ENCODE measurements at regions not wholly inside any gene's neighbourhood (a gene's known extent, or its start where the extent isn't known, plus 50 kb on each side); places are given as distances from the start of the nearest gene placed in this dataset.

GRCh38 chr18:24584813-24585212, 124.4 kb downstream of the HRH4 start:
- Histone ChIP-seq H3K4me1 (ENCODE audit: control insufficient read depth in 4 of 4, insufficient read depth in 4 of 4, low read length in 3 of 4) (no peaks in the 10 kb centered on the region), H3K27me3 (ENCODE audit: control insufficient read depth in 4 of 4, insufficient read depth in 4 of 4, low read length in 3 of 4) (peaks cover 0 to 10% (median 0%) of the 10 kb centered on the region in 4 donors), H3K27ac (ENCODE audit: low read depth in 1 of 2, low read length in 2 of 2) (no peak overlapping the region), H3K4me3 (ENCODE audit: low read depth in 1 of 3, low read length in 3 of 3) (no peak overlapping the region), H3K9me3 (ENCODE audit: control insufficient read depth in 4 of 4, low read length in 3 of 4) (no peaks in the 10 kb centered on the region), H3K9ac (ENCODE audit: low read depth in 1 of 2, low read length in 2 of 2) (no peak overlapping the region), H3K36me3 (ENCODE audit: control insufficient read depth in 4 of 4, insufficient read depth in 3 of 4, low read depth in 1 of 4, low read length in 3 of 4) (no peaks in the 10 kb centered on the region)
- TF ChIP-seq HNF4A (conservative IDR thresholded peaks at IDR 0.05) (no peak), RAD21 (IDR thresholded peaks at IDR 0.05) (no peak), GABPA (IDR thresholded peaks at IDR 0.05 in 1 of 2, conservative IDR thresholded peaks at IDR 0.05 in 1 of 2) (no peak), EGR1 (IDR thresholded peaks at IDR 0.05; ENCODE audit: low read depth in 2 of 2) (no peak), FOXA1 (IDR thresholded peaks at IDR 0.05) (no peak), REST (IDR thresholded peaks at IDR 0.05) (no peak), SP1 (IDR thresholded peaks at IDR 0.05) (no peak), RXRA (IDR thresholded peaks at IDR 0.05) (no peak), TAF1 (conservative IDR thresholded peaks at IDR 0.05) (no peak), YY1 (IDR thresholded peaks at IDR 0.05) (no peak), HNF4G (IDR thresholded peaks at IDR 0.05) (no peak)
- TF ChIP-seq, protein P1, sequence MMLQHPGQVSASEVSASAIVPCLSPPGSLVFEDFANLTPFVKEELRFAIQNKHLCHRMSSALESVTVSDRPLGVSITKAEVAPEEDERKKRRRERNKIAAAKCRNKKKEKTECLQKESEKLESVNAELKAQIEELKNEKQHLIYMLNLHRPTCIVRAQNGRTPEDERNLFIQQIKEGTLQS (IDR thresholded peaks at IDR 0.05) = no peak
- TF ChIP-seq, protein P2, sequence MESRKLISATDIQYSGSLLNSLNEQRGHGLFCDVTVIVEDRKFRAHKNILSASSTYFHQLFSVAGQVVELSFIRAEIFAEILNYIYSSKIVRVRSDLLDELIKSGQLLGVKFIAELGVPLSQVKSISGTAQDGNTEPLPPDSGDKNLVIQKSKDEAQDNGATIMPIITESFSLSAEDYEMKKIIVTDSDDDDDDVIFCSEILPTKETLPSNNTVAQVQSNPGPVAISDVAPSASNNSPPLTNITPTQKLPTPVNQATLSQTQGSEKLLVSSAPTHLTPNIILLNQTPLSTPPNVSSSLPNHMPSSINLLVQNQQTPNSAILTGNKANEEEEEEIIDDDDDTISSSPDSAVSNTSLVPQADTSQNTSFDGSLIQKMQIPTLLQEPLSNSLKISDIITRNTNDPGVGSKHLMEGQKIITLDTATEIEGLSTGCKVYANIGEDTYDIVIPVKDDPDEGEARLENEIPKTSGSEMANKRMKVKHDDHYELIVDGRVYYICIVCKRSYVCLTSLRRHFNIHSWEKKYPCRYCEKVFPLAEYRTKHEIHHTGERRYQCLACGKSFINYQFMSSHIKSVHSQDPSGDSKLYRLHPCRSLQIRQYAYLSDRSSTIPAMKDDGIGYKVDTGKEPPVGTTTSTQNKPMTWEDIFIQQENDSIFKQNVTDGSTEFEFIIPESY (IDR thresholded peaks at IDR 0.05) = no peak
- TF ChIP-seq, protein P3, sequence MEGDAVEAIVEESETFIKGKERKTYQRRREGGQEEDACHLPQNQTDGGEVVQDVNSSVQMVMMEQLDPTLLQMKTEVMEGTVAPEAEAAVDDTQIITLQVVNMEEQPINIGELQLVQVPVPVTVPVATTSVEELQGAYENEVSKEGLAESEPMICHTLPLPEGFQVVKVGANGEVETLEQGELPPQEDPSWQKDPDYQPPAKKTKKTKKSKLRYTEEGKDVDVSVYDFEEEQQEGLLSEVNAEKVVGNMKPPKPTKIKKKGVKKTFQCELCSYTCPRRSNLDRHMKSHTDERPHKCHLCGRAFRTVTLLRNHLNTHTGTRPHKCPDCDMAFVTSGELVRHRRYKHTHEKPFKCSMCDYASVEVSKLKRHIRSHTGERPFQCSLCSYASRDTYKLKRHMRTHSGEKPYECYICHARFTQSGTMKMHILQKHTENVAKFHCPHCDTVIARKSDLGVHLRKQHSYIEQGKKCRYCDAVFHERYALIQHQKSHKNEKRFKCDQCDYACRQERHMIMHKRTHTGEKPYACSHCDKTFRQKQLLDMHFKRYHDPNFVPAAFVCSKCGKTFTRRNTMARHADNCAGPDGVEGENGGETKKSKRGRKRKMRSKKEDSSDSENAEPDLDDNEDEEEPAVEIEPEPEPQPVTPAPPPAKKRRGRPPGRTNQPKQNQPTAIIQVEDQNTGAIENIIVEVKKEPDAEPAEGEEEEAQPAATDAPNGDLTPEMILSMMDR (IDR thresholded peaks at IDR 0.05; ENCODE audit: low read depth, low read length, missing input control) = no peak
- TF ChIP-seq, protein P4, sequence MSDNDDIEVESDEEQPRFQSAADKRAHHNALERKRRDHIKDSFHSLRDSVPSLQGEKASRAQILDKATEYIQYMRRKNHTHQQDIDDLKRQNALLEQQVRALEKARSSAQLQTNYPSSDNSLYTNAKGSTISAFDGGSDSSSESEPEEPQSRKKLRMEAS (IDR thresholded peaks at IDR 0.05) = no peak
- WGBS = 60% methylated on average over 5 of the region's 5 CpGs
- no peak for DNase-seq (ENCODE audit: low spot score)

DNA sequence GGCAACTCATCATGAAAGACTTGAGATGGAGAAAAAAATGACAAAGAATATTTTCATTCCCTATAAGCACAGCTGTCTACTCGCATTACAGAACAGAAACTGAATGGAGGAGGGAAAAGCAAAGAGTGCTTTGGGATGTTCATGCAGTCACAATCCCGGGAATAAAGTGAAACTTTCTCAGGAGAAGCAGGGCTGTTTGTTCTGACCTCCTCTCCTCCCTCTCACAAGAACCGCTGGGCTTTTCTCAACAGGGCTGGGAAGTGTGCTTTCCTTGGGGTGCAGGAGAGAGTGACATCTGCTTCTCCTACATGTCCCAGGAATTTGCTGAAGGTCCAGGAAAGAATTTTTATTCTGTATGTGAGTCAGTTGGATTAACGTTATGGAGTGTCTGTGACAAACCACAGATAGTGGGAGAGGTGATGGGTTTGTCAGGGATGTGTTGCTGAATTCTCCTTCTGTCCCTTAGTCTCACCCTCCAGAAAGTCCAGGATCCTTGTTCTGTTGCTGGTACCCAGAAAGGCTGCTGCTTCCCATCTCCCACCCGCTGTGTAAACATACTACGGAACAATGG, 125.6 kb downstream of the HRH4 start:
- 51% methylated on average over 6 of the region's 6 CpGs for WGBS
- no peaks in the 10 kb centered on the region for H3K4me1 ChIP-seq (ENCODE audit: control insufficient read depth in 4 of 4, insufficient read depth in 4 of 4, low read length in 3 of 4)
- H3K27me3 ChIP-seq (ENCODE audit: control insufficient read depth in 4 of 4, insufficient read depth in 4 of 4, low read length in 3 of 4) = peaks cover 0 to 10% (median 0%) of the 10 kb centered on the region in 4 donors
- no peaks in the 10 kb centered on the region for H3K36me3 ChIP-seq (ENCODE audit: control insufficient read depth in 4 of 4, insufficient read depth in 3 of 4, low read depth in 1 of 4, low read length in 3 of 4)
- no peak overlapping the region for H3K27ac ChIP-seq (ENCODE audit: low read depth in 1 of 2, low read length in 2 of 2)
- no peak for DNase-seq (ENCODE audit: low spot score)
- no peak overlapping the region for H3K4me3 ChIP-seq (ENCODE audit: low read depth in 1 of 3, low read length in 3 of 3)
- H3K9me3 ChIP-seq (ENCODE audit: control insufficient read depth in 4 of 4, low read length in 3 of 4) = no peaks in the 10 kb centered on the region
- no peak overlapping the region for H3K9ac ChIP-seq (ENCODE audit: low read depth in 1 of 2, low read length in 2 of 2)
- TF ChIP-seq GABPA (IDR thresholded peaks at IDR 0.05 in 1 of 2, conservative IDR thresholded peaks at IDR 0.05 in 1 of 2) = no peak
- TF ChIP-seq, protein P2 (IDR thresholded peaks at IDR 0.05) = no peak
- TF ChIP-seq REST (IDR thresholded peaks at IDR 0.05) = no peak
- TF ChIP-seq NR2F2 (IDR thresholded peaks at IDR 0.05) = no peak
- TF ChIP-seq HNF4G (IDR thresholded peaks at IDR 0.05) = no peak
- no peak for TF ChIP-seq EGR1 (IDR thresholded peaks at IDR 0.05; ENCODE audit: low read depth in 2 of 2)
- no peak for TF ChIP-seq YY1 (IDR thresholded peaks at IDR 0.05)
- no peak for TF ChIP-seq RAD21 (IDR thresholded peaks at IDR 0.05)
- TF ChIP-seq TAF1 (conservative IDR thresholded peaks at IDR 0.05) = no peak
- TF ChIP-seq JUND (IDR thresholded peaks at IDR 0.05) = no peak
- TF ChIP-seq HNF4A (conservative IDR thresholded peaks at IDR 0.05) = no peak
- TF ChIP-seq, protein P4 (IDR thresholded peaks at IDR 0.05) = no peak

Measured in liver (tissue), 8 donors.